GM18505 (cell line): ENCODE measurements at regions not wholly inside any gene's neighbourhood (a gene's known extent, or its start where the extent isn't known, plus 50 kb on each side); places are given as distances from the start of the nearest gene placed in this dataset.
A peak's percentile ranks its signal among the peaks of the same experiment; 100 is the strongest.

ENCODE experiments used
- ATAC-seq: cut with Tn5 transposase; IDR thresholded peaks from one replicate; pipeline ENCODE4 v1.9.1; 2021; ENCODE audit not compliant: unreplicated experiment
- POLR2A ChIP-seq: IDR thresholded peaks from 4 replicates; pipeline ENCODE4 v1.6.1; 2011; ENCODE audit warnings: borderline replicate concordance; ENCODE audit not compliant: insufficient read depth, insufficient read length; ENCODE audit errors: extremely low read depth

DNA sequence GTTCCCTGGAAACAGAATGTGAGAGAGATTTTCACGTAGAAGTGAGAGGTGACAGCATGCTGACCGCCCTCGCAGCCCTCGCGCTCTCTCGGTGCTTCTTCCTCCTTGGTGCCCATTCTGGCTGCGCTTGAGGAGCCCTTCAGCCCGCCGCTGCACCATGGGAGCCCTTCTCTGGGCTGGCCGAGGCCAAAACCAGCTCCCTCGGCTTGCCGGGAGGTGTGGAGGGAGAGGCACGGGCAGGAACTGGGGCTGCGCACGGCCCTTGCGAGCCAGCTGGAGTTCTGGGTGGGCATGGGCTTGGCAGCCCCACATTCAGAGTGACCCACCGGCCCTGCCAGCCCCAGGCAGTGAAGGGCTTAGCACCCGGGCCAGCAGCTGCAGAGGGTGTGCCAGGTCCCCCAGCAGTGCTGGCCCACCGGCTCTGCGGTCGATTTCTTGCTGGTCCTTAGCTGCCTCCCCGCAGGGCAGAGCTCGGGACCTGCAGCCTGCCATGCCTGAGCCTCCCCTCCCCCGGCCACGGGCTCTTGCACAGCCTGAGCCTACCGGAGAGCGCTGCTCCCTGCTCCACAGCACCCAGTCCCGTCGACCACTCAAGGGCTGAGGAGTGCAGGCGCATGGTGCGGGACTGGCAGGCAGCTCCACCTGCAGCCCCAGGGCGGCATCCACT is 888.7 kb upstream of the ZWINT start:
- no peak for TF ChIP-seq POLR2A
- ATAC-seq, result no peak

DNA sequence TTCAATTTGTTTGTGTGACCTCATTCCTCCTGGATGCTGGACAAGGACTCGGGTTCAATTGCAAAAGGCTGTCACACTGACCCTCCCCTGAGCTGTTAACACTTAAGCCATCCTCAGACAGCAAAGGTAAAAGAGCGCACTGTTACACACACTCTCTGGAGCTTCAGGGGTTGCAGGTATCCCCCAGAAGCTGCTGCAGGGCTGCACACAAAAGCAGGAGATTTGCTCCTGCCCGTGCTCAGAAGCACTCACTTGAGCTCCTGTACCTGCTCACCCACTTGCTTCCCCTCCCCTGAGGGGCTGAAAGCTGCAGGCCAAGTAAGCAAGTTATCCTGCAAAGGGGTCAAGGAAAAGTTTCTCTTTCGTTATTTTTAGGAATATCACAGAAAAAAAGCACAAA is 886.2 kb upstream of the ZWINT start:
- ATAC-seq, result no peak
- no peak for TF ChIP-seq POLR2A

DNA sequence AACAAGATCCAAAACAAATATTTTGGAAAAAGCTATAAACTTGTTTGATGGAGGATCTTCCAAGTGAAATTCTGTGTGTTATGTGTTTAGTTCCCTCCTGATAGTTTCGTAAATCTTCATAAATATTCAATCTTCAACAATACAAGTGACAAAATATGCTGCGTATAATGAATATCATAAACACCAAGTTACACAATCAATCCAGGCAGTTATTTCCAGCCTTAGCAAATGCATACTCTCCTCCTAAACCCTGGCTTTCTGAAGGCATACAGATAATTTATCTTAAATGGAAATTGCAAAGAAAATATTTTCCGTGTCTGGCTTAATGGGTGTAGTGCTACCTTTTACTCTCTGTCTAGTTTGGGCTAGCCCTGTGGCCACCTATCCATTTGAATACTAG is 864.9 kb upstream of the ZWINT start:
- no peak for ATAC-seq
- no peak for TF ChIP-seq POLR2A

DNA sequence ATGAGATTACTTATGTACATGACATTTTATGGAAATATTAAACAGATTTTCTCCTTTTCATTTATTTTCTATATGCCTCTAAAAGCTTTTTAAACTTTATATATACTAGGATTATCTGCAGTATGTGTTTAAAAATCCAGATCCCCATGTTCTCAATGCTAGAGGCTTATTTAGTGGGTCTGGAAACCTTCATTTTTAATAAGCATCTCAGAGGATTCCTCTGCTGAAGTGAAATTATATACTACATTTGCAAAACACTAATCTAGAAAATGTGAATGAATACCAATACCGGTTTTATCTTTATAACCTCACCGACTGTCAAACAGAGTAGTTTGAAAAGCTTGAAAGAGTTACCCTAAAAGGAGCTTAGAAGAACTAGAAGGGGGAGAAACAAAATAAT is 863.8 kb upstream of the ZWINT start:
- no peak for ATAC-seq
- TF ChIP-seq POLR2A, result no peak

DNA sequence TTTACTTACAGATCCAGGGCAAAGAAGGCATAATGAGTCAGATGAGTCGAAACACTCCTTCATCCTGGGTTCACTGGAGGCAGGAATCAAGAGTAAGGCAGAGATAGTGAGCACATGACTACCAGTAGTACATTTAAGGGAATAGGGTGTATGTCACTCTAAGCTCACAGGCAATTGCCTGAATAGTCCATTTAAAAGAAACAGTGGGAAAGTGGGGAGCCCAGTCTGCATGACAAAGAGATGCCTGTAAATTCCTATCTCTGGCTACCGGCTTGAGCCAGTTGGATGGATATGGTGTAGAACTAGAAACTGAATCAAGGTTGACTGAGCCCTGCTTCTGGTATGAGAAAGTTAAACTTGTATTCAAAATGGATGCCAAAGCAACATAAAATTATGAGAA is 861.5 kb upstream of the ZWINT start:
- no peak for ATAC-seq
- no peak for TF ChIP-seq POLR2A

DNA sequence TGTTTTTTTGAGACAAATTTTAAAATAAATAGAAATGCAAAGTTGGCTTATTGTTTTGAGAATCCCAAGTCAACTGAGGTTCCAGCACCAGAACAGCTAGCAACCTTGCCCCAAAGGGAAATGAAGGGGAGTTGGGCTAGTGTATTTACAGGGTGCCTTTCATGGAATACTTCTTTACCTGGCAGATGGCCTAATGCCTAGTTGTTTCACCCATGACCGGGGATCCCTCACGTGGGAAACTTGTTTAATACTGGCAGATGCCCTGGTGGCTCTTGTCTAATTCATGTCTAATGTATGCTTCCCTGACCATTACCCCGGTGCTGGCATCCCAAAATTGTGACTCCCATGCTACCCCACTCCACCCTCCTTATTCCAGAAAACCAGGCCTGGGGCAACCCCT is 861.1 kb upstream of the ZWINT start:
- no peak for TF ChIP-seq POLR2A
- no peak for ATAC-seq

DNA sequence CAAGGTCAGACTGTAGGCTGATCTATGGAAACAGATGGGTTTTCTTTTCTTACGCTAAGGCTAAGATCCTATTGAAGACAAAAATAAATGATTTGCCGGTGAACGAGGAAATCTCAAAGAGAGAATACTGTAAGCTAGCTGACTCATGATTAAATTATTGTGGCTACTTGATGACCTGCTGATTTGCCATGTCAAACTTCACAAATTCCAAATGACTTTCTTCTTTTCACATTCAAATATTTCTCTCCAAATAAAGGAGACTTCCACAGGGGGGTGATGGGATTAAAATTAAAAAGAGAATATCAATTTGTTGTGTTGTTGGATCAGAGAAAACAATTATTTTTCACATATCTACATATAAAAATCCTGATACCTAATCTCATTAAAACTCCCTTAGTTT is 860.6 kb upstream of the ZWINT start:
- ATAC-seq, result no peak

DNA sequence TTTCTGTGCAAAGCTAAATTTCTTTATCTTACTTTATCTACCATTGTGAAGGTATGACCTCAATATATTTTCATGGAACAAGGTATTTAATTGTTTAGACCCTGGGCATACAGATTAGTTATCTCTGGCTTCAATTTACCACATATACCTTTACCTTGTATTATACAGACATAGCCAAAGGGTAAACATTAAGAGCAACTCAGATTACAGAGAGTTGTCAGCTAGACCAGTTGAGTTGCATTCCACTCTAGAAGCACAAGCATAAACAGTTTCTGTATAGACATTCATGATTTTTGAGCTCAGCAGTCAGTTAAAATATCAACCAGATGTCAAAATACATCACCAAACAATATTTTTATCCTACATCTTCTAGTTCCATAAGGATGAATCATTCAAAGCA is 857.3 kb upstream of the ZWINT start:
- no peak for ATAC-seq
- TF ChIP-seq POLR2A, result no peak

More for the DNA sequence above, 860.6 kb upstream of the ZWINT start:
- no peak for TF ChIP-seq POLR2A

DNA sequence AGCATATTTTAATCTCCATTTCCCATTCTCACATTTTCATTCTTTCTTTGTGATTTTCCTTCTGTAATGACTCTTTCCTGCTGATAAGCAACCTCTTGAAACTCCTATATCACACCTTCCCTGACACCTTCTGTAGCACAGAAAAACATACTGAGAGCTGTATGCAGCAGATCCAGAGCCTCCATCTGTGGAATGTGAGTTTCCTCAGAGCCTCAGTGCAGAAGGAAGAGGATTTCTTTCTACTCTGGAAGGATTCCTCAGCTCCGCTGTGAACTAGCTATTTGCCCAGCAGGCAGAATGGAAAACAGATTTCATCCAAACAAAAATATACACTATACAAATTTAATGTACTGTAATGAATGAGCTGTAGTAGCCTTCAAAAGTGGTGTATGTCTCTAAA is 841.3 kb upstream of the ZWINT start:
- TF ChIP-seq POLR2A, result no peak
- ATAC-seq, result no peak

DNA sequence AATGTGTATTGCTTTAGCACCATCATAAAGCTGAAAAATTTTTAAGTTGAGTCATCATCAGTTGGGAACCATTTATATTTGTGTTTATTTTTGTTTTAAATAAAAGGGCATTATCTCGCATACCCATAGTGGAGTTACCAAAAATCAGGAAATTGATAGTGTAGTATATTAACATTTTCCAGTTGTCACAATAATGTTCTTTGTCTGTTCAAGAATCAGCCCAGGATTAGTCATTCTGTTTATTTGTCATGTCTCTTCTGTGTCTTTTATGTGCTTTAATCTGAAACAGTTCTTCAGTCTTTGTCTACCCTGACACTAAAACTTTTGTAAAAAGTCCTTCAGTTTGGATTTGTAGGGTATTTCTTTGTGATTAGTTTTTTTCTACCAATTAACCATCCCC is 827.8 kb upstream of the ZWINT start:
- no peak for TF ChIP-seq POLR2A
- ATAC-seq, result no peak

DNA sequence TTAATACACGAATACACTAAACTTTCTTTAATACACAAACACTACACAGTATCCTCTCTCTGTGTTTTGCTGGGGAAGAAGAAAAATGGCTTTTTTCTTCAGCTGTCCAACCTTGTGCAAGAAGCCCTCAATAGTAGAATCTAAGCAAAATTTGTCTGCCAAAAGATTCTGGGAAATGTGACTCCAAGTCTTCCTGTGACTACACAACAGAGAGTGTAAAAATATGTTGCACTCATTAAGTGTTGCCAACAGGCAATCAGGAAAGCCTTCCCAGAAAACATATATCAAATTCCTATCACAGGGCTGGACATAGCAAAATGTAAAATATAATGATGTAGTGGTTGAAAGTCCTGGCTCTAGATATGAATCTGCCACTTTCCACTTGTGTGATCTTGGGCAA is 825.1 kb upstream of the ZWINT start:
- ATAC-seq, result no peak

DNA sequence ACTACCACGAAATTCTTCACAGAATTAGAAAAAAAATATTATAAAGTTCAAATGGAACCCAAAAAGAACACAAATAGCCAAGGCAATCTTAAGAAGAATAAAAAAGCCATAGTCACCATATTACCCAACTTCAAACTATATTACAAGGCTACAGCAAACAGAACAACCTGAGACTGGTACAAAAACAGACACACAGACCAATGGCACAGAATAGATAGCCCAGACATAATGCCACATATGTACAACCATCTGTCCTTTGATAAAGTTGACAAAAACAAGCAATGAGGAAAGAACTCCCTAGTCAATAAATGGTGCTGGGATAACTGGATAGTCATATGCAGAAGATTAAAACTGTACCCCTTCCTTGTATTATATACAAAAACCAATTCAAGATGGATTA is 808.5 kb upstream of the ZWINT start:
- ATAC-seq, result no peak
- no peak for TF ChIP-seq POLR2A

More for the DNA sequence above, 825.1 kb upstream of the ZWINT start:
- no peak for TF ChIP-seq POLR2A

DNA sequence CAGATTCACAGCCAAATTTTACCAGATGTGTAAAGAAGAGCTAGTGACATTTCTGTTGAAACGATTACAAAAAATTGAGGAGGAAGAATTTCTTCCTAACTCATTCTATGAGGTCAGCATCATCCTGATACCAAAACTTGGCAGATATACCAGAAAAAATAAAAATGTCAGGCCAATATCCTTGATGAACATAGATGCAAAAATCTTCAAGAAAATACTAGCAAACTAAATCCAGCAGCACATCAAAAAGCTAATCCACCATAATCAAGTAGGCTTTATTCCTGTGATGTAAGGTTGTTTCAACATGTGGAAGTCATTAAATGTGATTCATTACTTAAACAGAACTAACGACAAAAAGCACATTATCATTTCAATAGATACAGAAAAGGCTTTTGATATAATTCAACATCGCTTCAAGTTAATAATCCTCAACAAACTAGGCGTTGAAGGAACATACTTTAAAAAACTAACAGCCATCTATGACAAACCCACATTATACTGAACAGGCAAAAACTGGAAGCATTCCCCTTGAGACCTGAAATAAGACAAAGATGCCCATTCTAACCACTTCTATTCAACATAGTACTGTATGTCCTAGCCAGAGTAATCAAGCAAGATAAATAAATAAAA is 807.7 kb upstream of the ZWINT start:
- TF ChIP-seq POLR2A, result no peak
- ATAC-seq, result no peak

DNA sequence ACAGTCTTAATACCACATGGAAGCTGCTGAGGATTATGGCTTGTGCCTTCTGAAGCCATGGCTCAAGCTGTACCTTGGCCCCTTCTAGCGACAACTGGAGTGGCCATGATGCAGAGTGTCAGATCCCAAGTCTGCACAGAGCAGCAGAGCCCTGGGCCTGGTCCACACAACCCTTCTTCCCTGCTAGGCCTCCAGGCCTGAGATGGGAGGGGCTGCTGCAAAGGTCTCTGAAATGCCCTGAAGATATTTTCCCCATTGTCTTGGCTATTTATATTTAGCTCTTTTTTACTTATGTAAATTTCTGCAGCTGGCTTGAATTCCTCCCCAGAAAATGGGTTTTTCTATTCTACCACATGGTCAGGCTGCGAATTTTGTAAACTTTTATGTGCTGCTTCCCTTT is 804.6 kb upstream of the ZWINT start:
- no peak for TF ChIP-seq POLR2A
- no peak for ATAC-seq

DNA sequence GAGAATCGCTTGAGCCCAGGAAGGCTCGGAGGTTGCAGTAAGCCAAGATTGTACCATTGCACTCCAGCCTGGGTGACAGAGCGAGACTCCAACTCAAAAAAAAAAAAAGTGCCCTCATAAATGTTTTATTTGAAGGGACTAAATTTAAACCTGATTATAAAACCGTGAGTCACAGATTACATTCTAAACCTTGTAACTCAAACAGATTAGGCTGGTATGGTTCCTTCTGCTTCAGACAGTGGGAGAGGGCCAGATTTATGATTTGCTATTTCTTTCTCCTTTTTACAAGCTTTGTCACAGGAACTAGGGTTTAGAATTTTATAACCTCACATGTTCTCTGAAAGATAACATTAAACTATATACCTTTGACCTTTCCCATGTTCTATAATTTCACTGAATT is 801.2 kb upstream of the ZWINT start:
- ATAC-seq, result no peak
- TF ChIP-seq POLR2A, result no peak

DNA sequence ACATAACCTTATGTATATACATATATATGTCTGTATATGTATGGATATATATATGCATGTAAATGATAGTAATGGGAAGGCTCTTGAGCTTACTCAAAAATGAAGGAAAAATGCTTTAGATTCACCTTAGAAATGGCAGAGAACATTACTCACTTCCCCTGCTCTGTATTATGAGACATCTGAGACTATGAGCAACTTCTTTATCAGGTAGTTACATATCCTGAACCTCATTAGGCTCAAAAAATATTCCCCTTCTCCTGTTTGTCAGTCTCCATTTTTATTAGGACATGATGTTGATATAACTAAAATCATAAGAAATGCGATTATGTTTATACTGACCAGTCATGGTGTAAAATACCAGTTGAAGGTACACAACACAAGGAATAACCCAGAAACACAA is 800.1 kb upstream of the ZWINT start:
- TF ChIP-seq POLR2A, result no peak
- ATAC-seq, result no peak

DNA sequence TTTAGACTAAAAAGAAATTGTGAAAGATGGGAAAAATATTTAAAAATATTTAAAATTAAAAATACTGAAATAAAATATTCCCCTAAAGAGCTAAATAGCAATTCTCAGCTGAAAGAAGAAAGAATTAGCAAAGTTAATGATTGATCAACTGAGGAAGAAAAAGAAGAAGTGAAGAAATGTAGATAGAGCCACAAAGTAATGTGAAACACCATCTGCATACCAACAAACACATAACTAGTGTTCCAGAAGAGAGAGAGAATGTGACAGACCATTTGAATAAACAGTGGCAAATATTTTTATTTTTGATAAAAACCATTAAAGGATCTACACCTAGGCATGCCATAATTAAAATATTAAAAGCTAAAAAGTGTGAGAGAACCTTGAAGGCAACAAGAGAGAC is 784.5 kb upstream of the ZWINT start:
- peak; percentile 75 for ATAC-seq
- TF ChIP-seq POLR2A, result no peak
